ENCODE measurements at regions not wholly inside any gene's neighbourhood (a gene's known extent, or its start where the extent isn't known, plus 50 kb on each side); places are given as distances from the start of the nearest gene placed in this dataset.

DNA sequence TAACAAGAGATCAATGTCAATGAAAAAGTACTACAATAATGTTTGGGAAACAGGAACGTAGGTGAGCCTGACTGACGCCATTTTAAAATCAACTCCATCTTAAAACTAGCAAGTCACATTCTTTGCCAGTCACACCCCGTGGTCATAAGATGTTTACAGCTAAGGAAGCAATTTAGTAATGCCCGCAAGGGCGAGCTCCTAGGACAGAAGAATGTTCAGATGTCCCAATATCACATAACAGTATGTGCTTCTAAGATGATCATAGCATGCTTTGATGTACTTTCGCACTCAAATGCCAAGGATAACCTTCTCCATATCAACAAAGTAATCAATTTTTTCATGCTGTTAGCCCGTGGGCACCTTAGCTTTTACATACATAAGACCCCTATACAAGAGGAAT, 113.8 kb upstream of the EGFR start:
- Mint-ChIP-seq H3K27ac (no peak overlapping the region), H3K9me3 (peaks cover 2 to 13% (median 3%) of the 10 kb centered on the region in 7 donors), H3K4me1 (no peaks in the 10 kb centered on the region), H3K36me3 (no peaks in the 10 kb centered on the region), H3K4me3 (no peak overlapping the region), H3K27me3 (ENCODE audit: low read depth in 3 of 3) (no peaks in the 10 kb centered on the region)
- no peak overlapping the region for H3K27ac ChIP-seq (ENCODE audit: low read depth in 1 of 2, low read length in 2 of 2)
- H3K4me1 ChIP-seq (ENCODE audit: control insufficient read depth in 1 of 2, insufficient read depth in 2 of 2, low read length in 2 of 2) = no peaks in the 10 kb centered on the region
- DNase-seq = no peak
- 73% methylated on average over 4 of the region's 7 CpGs for WGBS (ENCODE audit: insufficient coverage)
- no peak overlapping the region for H3K4me3 ChIP-seq (replicated peaks in 1 of 3; ENCODE audit: low read depth in 2 of 3, low read length in 3 of 3)
- no peaks in the 10 kb centered on the region for H3K36me3 ChIP-seq (replicated peaks in 1 of 2; ENCODE audit: control insufficient read depth in 1 of 2, insufficient read depth in 2 of 2, low read length in 2 of 2)
- H3K79me2 ChIP-seq (ENCODE audit: insufficient read depth, low read length) = no peaks in the 10 kb centered on the region
- intact Hi-C loops (cut with micrococcal nuclease) = no loop called here
- H2AFZ ChIP-seq (ENCODE audit: insufficient read depth, low read depth, low read length, poor library complexity, severe bottlenecking) = no peak overlapping the region
- H3K9me3 ChIP-seq (replicated peaks in 1 of 2; ENCODE audit: control insufficient read depth in 1 of 2, insufficient read depth in 1 of 2, low read length in 2 of 2) = peaks cover 0 to 4% of the 10 kb centered on the region in 2 donors
- no peak overlapping the region for H3K4me2 ChIP-seq (replicated peaks; ENCODE audit: extremely low read depth, low read length, poor library complexity, severe bottlenecking)
- no peaks in the 10 kb centered on the region for H4K20me1 ChIP-seq (ENCODE audit: insufficient read depth, low read length)
- no peaks in the 10 kb centered on the region for H3K27me3 ChIP-seq (ENCODE audit: control insufficient read depth in 2 of 2, insufficient read depth in 2 of 2, low read length in 2 of 2)
- TF ChIP-seq, protein P1, sequence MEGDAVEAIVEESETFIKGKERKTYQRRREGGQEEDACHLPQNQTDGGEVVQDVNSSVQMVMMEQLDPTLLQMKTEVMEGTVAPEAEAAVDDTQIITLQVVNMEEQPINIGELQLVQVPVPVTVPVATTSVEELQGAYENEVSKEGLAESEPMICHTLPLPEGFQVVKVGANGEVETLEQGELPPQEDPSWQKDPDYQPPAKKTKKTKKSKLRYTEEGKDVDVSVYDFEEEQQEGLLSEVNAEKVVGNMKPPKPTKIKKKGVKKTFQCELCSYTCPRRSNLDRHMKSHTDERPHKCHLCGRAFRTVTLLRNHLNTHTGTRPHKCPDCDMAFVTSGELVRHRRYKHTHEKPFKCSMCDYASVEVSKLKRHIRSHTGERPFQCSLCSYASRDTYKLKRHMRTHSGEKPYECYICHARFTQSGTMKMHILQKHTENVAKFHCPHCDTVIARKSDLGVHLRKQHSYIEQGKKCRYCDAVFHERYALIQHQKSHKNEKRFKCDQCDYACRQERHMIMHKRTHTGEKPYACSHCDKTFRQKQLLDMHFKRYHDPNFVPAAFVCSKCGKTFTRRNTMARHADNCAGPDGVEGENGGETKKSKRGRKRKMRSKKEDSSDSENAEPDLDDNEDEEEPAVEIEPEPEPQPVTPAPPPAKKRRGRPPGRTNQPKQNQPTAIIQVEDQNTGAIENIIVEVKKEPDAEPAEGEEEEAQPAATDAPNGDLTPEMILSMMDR (IDR thresholded peaks at IDR 0.05) = no peak
- H3K9ac ChIP-seq (ENCODE audit: insufficient read depth, low read length, poor library complexity, severe bottlenecking) = no peak overlapping the region

DNA sequence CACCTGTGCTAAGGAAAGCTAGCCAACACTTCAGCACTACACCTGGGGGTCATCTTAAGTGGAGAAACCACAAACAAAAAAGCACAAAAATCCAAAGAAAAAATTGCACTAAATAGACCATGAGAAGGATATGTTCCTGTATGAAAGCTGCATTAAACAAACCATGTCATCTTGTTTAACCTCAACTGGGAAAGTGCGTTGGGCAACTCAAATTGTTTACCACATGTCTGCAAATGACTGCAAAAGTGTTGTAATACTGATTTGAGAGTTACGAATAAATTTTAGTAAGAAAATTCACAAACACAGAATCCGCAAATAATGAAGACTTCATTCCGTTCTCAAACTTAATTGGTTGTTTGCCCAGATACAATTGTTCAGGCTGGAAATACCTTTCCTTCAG, 111.9 kb upstream of the EGFR start:
- WGBS (ENCODE audit: insufficient coverage) = no CpG with 5 or more reads among the region's 4 CpGs
- H3K9me3 Mint-ChIP-seq = peaks cover 2 to 11% (median 5%) of the 10 kb centered on the region in 7 donors
- Histone ChIP-seq H3K27me3 (ENCODE audit: control insufficient read depth in 2 of 2, insufficient read depth in 2 of 2, low read length in 2 of 2) (no peaks in the 10 kb centered on the region), H3K4me3 (replicated peaks in 1 of 3; ENCODE audit: low read depth in 2 of 3, low read length in 3 of 3) (no peak overlapping the region), H2AFZ (ENCODE audit: insufficient read depth, low read depth, low read length, poor library complexity, severe bottlenecking) (no peak overlapping the region), H3K4me2 (replicated peaks; ENCODE audit: extremely low read depth, low read length, poor library complexity, severe bottlenecking) (no peak overlapping the region), H3K36me3 (replicated peaks in 1 of 2; ENCODE audit: control insufficient read depth in 1 of 2, insufficient read depth in 2 of 2, low read length in 2 of 2) (no peaks in the 10 kb centered on the region), H3K27ac (ENCODE audit: low read depth in 1 of 2, low read length in 2 of 2) (no peak overlapping the region), H3K4me1 (ENCODE audit: control insufficient read depth in 1 of 2, insufficient read depth in 2 of 2, low read length in 2 of 2) (no peaks in the 10 kb centered on the region), H3K9me3 (replicated peaks in 1 of 2; ENCODE audit: control insufficient read depth in 1 of 2, insufficient read depth in 1 of 2, low read length in 2 of 2) (peaks cover 0 to 4% of the 10 kb centered on the region in 2 donors), H3K79me2 (ENCODE audit: insufficient read depth, low read length) (no peaks in the 10 kb centered on the region), H3K9ac (ENCODE audit: insufficient read depth, low read length, poor library complexity, severe bottlenecking) (no peak overlapping the region), H4K20me1 (ENCODE audit: insufficient read depth, low read length) (no peaks in the 10 kb centered on the region)
- DNase-seq = no peak
- H3K27me3 Mint-ChIP-seq (ENCODE audit: low read depth in 3 of 3) = no peaks in the 10 kb centered on the region
- no peaks in the 10 kb centered on the region for H3K4me1 Mint-ChIP-seq
- intact Hi-C loops (cut with micrococcal nuclease) = no loop called here
- no peak overlapping the region for H3K4me3 Mint-ChIP-seq
- no peak overlapping the region for H3K27ac Mint-ChIP-seq
- TF ChIP-seq, protein P1 (IDR thresholded peaks at IDR 0.05) = no peak
- H3K36me3 Mint-ChIP-seq = no peaks in the 10 kb centered on the region
